ENCODE measurements at regions not wholly inside any gene's neighbourhood (a gene's known extent, or its start where the extent isn't known, plus 50 kb on each side); places are given as distances from the start of the nearest gene placed in this dataset.

GRCh38 chr12:43155376-43155775 is 396.6 kb downstream of the ADAMTS20 start:
- Mint-ChIP-seq H3K27ac (no peak overlapping the region), H3K36me3 (ENCODE audit: low read depth) (no peaks in the 10 kb centered on the region), H3K9me3 (no peaks in the 10 kb centered on the region), H3K4me3 (no peak overlapping the region), H3K4me1 (ENCODE audit: low read depth) (peaks cover 19% of the 10 kb centered on the region; the same call in 1 of the 2 replicates), H3K27me3 (ENCODE audit: insufficient read depth) (peaks cover 3% of the 10 kb centered on the region; the same call in 1 of the 2 replicates)
- TF ChIP-seq CTCF (IDR thresholded peaks at IDR 0.05): no peak
- DNase-seq: no peak

GRCh38 chr12:43154498-43155045 is 397.4 kb downstream of the ADAMTS20 start:
- Mint-ChIP-seq H3K27me3 (ENCODE audit: insufficient read depth) (peaks cover 3% of the 10 kb centered on the region; the same call in 1 of the 2 replicates), H3K4me3 (no peak overlapping the region), H3K36me3 (ENCODE audit: low read depth) (no peaks in the 10 kb centered on the region), H3K9me3 (no peaks in the 10 kb centered on the region), H3K27ac (no peak overlapping the region), H3K4me1 (ENCODE audit: low read depth) (peaks cover 27% of the 10 kb centered on the region; the same call in 1 of the 2 replicates)
- TF ChIP-seq CTCF (IDR thresholded peaks at IDR 0.05): no peak
- DNase-seq: no peak

- peaks cover 3% of the 10 kb centered on the region; the same call in 1 of the 2 replicates for H3K27me3 Mint-ChIP-seq (ENCODE audit: insufficient read depth)
- no peaks in the 10 kb centered on the region for H3K36me3 Mint-ChIP-seq (ENCODE audit: low read depth)
- H3K4me1 Mint-ChIP-seq (ENCODE audit: low read depth): peaks cover 32% of the 10 kb centered on the region; the same call in 1 of the 2 replicates
- peak; percentile 24 for DNase-seq
- H3K4me3 Mint-ChIP-seq: no peak overlapping the region
- peak overlapping the region; percentile 27; the same call in 1 of the 2 replicates for H3K27ac Mint-ChIP-seq
- TF ChIP-seq CTCF (IDR thresholded peaks at IDR 0.05): no peak
- H3K9me3 Mint-ChIP-seq: no peaks in the 10 kb centered on the region; the same call in 1 of the 2 replicates
These were observed 400.5 kb downstream of the ADAMTS20 start for GRCh38 chr12:43151441-43151981.

- Mint-ChIP-seq H3K27ac (no peak overlapping the region), H3K36me3 (ENCODE audit: low read depth) (no peaks in the 10 kb centered on the region), H3K4me3 (no peak overlapping the region), H3K4me1 (ENCODE audit: low read depth) (peaks cover 28% of the 10 kb centered on the region; the same call in 1 of the 2 replicates), H3K27me3 (ENCODE audit: insufficient read depth) (peaks cover 3% of the 10 kb centered on the region; the same call in 1 of the 2 replicates), H3K9me3 (no peaks in the 10 kb centered on the region; the same call in 1 of the 2 replicates)
- TF ChIP-seq CTCF (IDR thresholded peaks at IDR 0.05): no peak
- no peak for DNase-seq
These were observed 403.3 kb downstream of the ADAMTS20 start for GRCh38 chr12:43148691-43149090.

- Mint-ChIP-seq H3K4me1 (ENCODE audit: low read depth) (peaks cover 28% of the 10 kb centered on the region; the same call in 1 of the 2 replicates), H3K36me3 (ENCODE audit: low read depth) (no peaks in the 10 kb centered on the region), H3K27ac (no peak overlapping the region), H3K9me3 (no peaks in the 10 kb centered on the region; the same call in 1 of the 2 replicates), H3K4me3 (no peak overlapping the region), H3K27me3 (ENCODE audit: insufficient read depth) (no peaks in the 10 kb centered on the region)
- no peak for DNase-seq
- TF ChIP-seq CTCF (IDR thresholded peaks at IDR 0.05): no peak
These were observed 404.1 kb downstream of the ADAMTS20 start for GRCh38 chr12:43147878-43148277.
